Daoy (cell line): ENCODE measurements at regions not wholly inside any gene's neighbourhood (a gene's known extent, or its start where the extent isn't known, plus 50 kb on each side); places are given as distances from the start of the nearest gene placed in this dataset.
A peak's percentile ranks its signal among the peaks of the same experiment; 100 is the strongest.

ENCODE experiments used
- DNase-seq: peaks from one replicate; pipeline ENCODE4 v3.0.0-alpha.2; 2015; ENCODE audit warnings: low read depth

DNA sequence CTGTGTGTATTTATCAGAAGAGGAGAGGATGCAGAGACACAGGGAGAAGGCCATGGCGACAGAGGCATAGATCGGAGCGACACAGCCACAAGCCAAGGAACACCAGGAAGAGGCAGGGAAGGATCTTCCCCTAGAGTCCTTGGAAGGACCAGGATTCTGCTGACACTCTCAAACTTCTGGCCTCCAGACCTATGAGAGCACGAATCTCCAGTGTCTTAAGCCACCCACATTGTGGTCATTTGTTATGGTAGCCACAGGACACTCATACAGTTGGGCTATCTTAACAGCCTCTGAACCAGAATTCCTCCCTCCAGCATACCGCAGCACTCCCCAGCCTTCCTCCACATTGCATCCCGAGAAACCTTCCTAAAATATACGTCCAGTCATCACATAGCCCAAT is 367.0 kb upstream of the MGMT start:
- no peak for DNase-seq

DNA sequence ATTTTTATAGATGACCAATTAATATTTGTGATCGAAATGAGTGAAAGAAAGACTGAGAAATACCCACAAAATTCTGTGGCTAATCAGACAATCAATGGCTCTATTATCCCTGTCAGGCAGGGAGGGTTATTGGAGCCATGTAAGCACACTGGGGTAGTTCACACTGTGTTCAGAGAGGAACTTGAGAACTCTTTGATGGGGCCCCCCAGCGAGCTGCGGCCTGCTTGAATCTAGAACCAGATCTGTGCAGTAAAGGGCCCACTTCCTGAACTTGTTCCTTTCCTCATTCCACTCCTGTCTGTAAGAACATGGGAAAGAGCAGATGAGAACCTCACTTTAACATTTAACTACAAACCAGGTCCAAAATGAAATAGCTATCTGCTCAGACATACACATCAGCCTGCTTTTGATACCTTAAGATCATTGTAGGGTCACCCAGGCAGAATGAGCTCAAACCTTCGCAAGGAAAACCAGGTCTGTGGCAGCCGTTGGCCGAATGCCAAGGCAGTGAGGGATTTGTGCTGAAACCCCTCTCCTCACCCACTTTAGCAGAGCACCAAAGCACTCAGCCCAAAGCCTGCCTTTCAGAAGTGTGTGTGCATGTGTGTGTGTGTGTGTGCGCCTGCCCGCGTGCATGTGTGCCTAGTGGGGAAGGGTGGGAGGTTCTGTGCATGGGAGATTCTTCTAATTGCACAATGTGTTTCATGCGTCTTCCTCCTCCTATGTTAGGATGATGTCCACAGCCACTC is 365.6 kb upstream of the MGMT start:
- no peak for DNase-seq

DNA sequence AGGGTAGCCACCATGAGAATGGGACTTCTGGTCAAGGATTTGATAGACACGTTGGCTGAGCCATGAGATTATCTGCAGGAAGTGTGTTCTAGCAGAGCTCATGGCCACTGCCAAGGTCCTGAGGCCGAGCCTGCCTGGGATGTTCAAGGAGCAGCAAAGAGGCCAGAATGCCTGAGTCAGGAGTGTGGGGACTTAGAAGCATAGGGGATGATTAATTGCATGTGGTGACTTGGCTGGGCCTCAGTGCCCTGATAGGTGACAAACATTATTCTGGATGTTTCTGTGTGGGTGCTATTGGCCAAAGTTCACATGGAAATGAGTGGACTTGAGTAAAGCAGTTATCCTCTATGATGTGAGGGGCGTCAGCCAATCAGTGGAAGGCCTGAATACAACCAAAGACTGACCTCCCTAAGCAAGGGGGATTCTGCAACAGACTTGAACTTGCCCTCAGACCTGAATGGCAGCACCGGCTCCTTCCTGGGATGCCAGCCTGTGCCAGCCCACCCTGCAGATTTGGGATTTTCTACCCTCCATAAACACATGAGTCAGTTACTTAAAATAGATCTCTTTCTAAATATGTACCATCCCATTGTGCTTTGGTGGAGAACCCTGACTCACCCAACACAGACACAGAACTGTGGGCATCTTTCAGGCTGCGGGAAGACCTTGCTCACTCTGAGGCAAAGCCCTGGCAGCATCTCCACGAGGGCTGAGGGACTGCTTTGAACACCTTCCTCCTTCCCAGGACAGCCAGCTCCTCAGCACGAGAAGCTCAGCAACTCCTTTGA is 363.9 kb upstream of the MGMT start:
- DNase-seq = no peak

DNA sequence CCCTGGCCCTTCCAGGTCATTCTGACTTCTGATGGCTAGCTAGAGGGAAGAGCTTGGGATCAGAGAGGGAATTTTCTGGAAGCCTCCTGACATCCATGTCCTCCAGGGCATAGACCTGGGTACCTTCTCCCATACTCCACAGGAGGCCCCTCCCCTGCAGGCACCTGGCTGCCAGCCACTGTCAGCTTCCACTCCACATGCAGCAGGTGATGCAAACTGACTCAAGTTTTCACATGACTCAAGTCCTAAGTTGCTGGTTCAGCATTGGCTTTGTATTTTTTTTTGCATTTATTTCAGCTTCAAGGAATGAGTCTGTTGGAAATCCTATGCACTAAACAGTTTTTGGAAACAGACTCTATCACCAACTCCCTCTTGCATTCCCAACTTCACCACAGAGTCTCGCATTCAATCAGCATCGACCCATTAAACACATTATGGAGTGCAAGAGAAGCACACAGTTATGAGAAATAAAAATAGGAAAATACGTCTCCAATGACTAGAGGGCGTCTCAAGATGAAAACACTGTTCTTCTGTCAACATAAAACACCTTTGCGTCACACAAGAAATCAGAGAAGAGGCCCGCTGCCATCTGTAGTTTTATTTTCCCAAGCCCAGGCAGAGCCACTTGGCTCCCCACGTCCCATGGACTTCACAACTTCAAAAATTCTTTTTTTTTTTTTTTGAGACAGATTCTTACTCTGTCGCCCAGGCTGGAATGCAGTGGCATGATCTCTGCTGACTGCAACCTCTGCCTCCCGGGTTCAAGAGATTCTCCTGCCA is 362.6 kb upstream of the MGMT start:
- DNase-seq = peak; percentile 32

DNA sequence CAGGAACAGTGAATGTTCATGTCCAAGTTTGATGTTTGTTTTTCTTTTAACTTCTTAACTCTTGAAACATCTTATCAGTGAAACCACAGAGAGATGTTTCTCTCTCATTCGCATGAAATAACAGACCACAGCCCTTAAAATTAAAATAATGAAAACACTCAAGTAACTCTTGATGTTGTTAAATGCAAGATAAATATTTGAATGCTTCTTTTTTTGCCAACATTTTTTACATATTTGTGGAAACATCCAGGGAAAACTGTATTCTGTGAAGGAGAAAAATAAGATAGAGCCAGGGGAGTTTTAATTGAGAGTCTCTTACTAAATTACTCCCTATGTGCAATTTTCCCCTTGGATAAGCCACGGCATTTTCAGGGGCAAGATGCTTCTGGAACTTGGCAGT is 361.8 kb upstream of the MGMT start:
- no peak for DNase-seq

DNA sequence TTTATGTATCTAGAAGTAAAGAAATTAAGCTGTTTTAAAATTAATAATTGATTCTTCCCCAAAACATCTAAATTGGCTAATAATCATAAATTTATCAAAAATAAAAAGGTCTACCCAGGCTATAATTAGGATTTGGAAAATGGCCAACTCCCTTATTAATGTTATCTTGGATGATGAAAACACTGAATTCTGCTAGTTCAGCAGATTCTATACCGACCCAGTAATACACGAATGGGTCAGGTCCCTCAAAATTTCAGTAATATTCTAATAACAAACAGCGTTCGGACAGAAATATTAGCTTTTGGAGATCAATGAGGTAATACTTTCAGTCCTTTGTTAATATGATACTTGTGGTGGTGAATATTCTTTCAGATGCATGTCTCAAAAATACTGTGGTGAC is 360.7 kb upstream of the MGMT start:
- no peak for DNase-seq

DNA sequence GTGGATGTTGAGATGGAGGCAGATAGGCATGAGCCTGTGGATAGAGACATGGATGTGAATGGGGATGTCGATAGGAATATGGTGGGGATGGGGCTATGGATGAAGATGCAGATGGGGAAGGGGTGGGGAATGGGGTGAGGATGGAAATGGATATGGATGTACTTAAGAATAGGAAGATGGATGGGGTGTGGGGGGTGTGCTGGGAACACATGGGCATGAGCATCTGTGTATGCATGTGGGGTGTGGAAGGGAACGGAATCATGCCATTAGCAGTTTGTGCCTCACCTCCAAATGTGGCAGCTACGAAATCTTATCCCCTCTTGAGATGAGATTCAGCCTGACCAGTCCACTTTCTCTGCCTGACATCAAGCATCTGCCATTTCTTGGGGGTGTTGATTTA is 359.5 kb upstream of the MGMT start:
- DNase-seq = no peak

DNA sequence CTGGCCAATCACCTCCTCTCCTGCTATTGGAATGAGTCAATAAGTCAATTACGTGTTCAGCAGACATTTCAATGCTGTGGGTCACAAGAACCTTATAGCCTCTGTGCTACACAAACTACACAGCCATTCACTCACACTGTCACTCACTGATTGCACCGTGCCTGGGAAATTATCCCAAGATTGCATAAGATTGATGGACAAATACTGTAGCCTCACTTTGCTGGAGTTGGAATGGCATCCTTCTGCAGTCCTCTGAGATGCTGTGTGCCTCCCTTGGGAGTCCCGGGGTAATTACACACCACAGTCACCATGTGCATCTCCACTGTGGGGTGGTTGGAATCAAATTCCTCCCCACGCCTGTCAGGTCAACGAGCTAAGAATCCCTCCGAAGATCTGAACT is 358.7 kb upstream of the MGMT start:
- no peak for DNase-seq

DNA sequence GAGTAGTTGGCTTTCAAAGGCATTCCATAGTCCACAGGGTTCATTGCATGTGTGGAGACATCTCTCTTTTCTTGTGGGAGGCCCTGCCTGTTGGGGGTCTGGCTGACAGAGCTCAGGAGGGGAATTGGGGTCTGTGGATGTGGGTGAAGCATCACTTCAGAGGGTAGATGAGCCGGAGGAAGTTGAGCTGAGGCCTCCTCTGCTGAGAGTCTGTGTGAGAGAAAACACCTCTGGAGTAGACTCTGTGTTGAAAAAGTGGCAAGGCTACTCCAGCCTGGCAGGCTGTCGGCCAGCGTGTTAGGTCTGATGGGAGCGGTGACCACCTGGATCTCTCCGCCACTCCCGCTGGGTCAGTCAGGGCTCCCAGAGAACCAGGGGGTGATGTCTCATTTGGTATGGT is 358.0 kb upstream of the MGMT start:
- no peak for DNase-seq

DNA sequence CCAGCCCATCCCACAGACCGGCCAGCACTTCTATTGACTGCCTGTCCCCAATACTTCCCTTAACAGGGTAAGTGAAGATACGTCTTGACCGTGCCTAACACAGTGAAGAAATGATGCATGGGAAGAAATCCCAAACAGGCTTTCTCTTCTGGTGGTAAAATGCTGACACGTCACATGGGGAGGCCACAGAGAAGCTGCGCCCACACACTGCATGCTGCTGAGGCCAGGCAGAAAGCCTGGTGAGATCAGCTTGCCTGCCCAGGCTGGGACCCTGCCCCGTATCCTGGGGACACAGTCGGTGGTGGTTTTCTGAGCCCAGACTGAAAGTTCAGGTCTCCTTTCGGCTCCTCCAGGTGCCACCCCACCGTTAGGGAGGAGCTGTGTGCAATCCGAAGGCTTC is 356.3 kb upstream of the MGMT start:
- no peak for DNase-seq

DNA sequence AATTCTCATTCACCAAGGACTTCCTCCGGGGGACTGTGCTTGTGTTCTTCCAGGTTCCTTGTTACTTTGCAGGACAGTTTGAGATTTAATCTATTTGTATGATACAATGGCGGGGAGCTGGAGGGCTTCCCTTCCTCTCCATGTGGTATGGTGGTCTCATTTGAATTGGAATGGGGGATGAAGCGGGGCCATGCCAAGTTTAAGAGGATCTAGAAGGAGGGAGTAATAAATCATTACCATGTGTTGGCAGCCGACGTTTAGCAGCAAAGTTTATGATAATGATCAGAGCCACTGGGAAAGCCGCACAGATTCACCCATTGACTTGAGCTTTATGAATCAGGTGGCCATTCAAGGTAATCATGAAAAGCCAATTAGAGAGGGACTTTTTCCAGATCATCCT is 355.1 kb upstream of the MGMT start:
- no peak for DNase-seq

DNA sequence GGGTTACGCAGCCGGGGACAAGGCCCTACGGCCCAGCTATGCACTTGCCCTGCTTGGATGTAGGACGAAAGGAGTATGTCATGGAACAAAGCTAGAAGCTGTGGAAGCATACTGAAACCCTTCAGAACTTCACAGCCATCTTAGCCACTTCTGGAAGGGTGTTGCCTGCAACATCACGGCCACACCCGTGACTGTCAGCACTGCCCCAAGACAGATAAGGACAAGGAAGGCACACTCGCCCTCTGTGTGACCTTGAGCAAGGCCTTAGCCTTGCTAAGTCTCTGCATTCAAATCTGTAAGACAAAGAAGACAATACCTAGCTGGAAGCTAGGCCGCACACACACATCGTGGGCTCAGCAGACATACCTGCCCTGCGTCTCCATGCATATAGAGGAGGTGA is 352.5 kb upstream of the MGMT start:
- no peak for DNase-seq

DNA sequence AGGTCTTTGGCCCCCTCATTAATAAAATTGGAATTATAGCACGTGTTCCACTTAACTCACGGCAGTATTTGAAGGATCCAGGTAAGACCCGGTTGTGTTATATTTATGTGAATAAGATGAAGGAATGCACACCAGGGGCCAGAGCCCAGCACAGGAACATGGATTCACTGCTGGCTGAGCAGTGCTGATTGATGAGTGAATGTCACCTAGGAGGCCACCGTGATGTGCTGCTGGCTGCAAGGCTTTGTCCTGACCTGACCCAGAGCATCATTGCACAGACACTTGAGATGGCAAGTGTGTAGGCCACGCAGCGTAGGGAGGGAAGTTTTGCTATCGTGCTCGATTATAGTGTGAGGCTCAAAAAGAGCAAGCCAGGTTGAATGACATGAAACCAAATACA is 350.7 kb upstream of the MGMT start:
- DNase-seq = no peak

DNA sequence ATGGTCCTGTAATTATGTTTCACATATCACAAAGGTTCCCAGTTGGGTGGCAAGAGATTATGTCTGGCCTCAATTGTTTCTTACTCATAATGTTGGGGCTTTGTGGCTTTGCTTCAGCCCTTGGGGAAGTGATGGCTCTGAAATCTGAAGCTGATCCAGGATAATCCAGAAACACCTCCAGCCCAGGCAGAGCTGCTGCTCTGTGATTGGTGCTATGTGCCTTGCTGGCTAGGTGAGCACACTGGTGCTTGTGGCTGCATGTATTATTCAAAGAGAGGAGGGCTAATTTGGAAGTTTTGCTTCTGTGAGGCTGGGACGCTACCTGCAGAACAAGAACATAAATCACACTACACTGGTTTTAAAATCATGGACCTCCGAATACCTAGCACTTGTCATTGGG is 346.6 kb upstream of the MGMT start:
- DNase-seq = no peak

DNA sequence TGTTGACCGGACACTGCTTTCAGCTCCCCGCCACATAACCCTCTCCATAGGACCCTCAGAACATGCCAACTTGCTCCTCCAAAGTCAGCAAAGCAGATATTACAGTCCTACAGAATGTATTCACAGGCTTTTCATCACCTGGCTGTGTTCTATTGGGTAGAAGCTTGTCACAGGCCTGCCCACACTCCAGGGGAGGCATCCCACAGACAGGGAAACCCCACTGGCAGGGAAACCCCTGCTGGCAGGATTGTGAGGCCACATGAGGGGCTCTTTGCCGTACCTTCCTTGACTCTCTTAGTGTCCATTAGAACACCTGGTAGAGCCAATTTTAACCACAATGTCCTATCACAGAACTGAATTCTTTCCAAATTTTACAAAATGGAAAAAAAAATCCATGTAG is 344.2 kb upstream of the MGMT start:
- no peak for DNase-seq

DNA sequence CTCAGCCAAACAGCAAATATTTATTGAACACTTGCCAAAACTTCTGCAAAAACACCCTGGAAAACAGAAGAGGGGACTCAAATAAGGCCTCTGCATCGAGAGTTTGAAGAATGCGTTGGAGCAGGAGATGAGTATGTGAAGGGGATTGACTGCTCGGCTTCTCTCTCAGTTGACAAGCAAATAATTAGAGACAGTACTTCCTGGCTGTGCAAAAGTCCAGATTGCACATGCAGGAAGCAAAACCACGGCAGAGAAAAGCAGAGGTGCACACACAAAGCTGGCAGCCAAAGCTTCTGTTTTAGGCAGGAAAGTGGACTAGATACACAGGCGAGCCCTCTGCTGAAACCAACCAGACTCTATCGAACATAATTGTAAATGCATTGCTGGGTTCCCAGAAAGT is 343.6 kb upstream of the MGMT start:
- no peak for DNase-seq

DNA sequence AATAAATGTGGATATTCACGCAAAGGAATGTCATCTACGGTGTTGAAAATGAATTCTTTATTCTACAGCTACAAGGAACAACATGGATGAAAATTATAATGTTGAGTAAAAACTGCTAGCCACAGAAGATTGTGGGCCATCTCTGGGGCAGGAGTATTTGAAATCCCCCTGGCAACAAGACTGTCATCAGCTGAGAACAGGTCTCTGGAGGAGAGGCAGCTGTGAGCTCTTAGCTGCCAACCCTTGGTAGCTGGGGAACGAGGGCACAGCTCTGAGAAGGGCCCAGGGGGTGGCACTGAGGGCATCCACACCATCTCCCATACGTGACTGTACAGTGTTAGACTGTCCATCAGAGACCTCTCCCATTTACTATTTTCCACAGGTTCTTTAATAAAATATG is 340.1 kb upstream of the MGMT start:
- DNase-seq = no peak

DNA sequence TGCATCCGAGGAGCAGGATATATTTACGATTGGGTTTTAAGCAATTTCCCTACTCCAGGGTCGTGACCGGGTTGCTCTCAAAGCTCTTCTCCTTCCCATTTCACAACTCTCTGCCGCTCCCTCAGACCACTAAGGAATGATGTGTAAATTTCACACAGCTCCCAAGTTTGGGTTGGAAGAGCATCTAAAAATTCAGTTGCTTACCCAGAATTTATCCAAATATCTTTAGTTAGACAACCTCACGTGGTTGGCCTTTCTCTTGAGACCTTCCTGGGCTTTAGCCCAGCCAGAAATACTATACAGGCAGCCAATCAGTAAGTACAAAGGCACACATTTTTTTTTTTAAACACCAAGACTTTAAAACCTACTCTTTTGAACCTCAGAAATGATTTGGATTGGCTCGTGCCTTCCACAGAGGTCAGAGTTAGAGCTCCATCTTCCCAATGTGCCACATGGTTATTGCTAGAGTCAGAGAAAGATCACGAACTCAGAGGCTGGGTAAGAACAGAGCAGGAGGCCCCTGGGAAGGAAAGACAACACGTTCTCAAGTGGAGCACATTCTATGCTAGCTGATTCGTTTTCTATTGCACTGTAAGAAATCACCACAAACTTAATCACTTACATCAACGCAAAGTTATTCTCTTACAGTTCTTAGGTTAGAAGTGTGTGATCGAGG is 335.4 kb upstream of the MGMT start:
- DNase-seq = no peak

DNA sequence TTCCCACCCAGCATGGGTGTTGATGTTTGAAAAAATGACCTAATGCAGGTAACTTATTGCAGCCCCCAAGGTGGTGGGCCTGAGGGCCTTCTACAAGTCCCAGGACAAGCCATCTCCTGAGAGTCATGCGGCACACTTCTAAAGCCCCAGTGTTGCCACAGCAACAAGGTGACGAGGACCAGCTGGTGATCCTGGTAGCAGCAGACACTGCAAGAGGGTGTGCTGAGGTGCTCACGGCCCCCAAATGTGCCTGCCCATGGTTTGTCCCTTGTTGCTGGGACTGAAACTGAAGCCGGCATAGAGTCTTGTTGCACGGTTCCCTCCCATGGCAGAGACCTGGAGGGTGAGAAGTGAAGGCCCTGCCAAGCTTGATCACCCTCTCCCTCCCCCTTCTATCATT is 333.2 kb upstream of the MGMT start:
- no peak for DNase-seq

DNA sequence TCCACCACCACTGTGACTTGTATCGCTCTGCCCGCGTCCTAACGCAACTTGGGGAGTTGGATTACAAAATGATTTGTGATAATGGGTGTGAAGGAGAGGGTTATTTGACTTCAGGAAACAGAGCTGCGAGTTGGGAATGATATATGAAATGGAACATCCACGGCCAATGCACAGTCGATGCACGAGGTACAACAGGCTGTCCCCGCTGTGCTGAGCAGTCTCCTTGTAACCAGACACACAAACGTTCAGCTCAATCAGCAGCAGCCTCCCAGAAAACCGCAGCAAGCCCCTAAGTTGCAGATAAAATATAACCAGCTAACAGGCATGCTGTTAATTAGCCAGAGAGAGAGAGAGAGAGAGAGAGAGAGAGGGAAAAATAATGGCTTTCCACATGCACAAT is 332.7 kb upstream of the MGMT start:
- DNase-seq = no peak

DNA sequence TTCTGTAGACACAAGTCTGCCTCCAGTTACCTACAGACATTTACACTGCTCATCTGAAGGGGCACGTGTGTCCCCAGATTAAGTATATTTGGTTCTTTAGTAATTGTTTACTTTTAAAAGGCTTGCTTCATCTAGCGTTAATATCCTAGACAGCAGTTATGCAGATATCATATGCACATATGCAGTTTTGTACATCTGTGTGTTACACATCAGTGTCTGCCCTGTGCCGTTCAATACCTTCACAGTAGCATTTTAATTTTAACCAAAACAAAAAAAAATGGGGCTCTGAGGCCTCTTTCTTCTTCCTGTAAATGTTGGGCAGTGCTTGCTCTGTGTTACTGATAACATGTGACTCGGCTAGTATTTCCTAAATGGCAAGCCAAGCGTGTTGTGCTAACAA is 331.4 kb upstream of the MGMT start:
- DNase-seq = no peak

DNA sequence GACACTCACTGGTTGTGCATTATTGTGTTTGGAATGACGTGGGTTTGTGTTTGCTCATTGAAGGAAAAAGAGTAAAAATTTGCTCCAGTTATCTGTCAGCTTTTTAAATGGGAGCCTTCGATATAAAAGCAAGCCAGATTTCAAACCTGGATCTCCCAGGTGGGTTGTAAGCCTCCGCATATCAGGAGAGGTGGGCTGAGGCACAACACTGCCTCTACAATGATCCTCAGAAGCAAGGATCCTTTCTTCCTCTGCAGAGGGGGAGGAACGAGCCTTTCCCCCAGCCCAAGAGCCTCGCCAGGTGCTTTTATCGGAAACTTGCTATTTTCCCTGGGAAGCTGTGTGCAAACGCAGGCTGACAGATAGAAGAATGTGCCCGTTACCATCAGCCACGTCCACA is 331.0 kb upstream of the MGMT start:
- DNase-seq = no peak
